Stimulated activated CD4-positive, alpha-beta T cell treated with anti-CD3 and anti-CD28 coated beads, Interleukin-12 subunit alpha, Interleukin-12 subunit beta, amount 100 ng/mL, for 24 hours (primary cell): ENCODE measurements at regions not wholly inside any gene's neighbourhood (a gene's known extent, or its start where the extent isn't known, plus 50 kb on each side); places are given as distances from the start of the nearest gene placed in this dataset.
"Not testable (repeated sequence)": the region's sequence is repeated elsewhere in the genome, so short reads cannot be mapped to it uniquely, and the experiment has no call there.

ENCODE experiments used
- DNase-seq, 2 experiments: peaks; one replicate each; pipeline ENCODE4 v3.0.0-alpha.2; 2020; ENCODE audit warnings: low read depth in 2 of 2

DNA sequence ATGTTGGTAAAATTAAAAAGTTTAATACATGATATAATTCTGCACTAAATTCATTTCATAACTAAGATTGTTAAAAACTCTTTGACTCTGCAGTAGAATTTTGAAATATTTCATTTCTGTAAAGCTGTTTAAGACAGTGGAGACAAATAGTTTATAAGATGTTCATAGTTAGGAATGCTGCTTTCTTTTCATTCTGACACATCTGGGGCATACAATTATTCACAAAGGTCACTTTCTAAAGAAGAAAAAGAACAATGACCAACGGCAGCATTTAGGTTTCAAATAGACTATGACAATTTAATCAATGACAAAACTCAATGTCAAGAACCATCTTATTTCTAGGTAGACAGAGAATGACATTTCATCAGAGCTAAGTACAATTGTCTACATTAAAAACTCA, 1422.1 kb downstream of the PCDH9 start:
- DNase-seq, result no peak

DNA sequence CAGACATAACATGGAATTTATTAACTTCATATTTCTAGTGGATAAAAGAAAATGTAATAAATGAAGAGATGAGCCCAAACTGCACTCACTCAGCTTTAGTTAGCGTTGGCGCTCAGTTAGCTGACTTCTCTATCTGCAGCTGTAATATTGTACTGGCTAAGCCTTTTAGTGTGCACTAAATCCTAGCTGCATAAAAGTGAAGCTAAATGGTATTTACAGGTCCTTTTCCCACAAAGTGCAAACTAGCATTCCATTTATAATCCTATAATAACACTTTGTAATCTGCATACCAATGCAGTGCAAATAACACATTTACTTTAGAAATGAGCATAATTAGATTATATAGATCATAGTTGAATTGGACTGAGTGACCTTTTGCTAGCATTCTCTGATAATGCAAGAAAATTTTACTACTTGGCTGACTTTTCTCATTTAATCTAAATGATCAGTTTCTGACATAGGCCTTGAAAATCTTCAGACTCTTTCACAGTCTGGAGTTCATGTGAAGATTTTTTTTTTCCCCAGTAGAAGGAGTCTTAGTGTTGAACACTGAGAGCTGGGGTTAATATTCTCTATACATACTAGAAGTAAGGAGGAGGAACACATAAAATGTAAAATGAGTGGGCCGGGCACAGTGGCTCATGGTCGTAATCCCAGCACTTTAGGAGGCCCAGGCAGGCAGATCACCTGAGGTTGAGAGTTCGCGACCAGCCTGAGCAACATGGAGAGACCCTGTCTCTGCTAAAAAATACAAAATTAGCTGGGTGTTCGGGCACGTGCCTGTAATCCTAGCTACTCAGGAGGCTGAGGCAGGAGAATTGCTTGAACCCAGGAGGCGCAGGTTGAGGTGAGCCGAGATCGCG, 1426.4 kb downstream of the PCDH9 start:
- no peak for DNase-seq

DNA sequence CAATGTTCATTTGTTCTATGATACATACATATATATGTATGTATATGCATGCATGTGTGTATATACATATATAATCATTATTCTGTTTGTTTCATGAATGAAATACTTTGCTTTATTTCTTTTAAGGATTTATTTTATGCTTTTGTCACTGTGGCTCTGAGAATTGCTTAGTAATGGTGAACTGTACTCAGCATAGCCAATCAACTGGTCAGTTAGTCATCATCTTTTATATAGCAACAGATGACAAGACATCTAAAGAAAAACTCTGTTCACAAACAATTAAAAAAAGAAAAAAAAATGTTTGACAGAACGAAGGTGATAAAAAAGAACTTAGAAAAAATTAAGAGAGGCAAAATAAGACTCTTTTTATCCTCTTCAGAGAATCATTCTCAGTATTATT, 1440.3 kb downstream of the PCDH9 start:
- no peak for DNase-seq

DNA sequence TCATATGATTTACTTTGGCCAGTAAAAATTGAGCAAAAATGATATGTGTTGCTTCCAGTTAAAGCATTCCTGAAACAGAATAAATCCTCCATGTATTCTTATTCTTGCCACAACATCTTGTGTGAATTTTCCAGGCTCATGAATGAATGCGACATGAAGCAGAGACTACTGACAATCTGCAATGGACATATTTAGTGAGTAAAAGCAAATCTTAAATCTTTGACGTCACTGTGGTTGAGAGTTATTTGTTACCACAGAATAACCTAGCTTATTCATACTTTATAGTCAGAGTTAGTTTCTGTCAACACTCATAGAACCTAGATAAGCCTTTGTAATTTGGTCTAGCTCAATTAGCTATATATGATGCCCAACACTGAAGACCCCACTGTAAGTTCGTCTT, 1443.1 kb downstream of the PCDH9 start:
- DNase-seq, result no peak

DNA sequence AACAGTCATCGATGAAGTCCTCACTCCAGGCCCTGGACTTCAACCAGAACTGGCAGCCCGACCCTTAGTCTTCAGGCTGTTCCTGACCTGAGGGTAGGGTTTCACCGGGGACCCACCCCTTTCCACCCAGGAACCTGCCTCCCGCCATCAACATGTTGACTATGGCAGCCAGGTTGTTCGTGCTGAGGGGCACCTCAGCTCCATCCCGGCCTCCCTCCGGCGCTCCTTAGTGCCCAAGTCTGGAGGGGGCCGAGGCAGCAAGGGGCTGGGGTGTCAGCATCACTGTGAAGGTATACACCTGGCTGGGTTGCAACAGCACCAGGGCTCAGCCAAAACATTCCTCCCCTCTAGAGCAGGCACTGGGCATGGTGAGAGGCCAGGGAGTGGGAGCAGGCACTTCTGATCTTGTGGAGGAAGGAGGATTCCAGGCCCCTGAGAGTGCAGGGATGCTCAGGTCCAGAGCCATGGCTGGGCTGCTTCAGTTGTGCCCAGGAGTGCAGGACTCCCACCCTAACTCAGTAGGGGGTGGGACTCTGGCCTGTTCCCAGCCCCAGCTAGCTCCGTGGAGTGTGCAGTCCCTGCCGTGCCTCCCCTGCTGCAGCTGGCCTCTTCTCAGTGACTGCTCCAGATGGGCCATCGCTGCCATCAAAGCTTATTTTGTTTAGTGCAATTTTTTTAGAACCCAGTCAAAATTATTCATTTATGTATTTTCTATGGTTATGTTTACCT, 1445.9 kb downstream of the PCDH9 start:
- no peak for DNase-seq

DNA sequence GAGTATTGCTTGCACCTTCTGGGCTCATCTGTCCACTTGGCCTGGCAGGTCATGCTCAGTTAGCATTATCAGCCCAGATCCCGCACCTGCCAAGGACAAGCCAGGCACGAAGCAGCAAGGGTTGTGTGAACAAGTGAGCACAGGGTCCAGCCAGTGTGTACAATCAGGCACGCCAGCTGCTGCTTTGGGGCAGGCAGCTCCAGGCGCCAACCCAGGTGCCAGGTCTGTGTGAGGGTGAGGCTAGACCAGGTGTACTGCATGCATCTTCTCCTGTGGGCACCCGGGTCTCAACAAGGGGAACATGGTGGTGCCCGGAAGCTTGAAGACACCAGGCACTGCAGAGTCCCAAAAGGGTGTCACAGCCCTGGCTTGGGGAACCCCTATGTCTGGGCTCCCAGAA, 1446.8 kb downstream of the PCDH9 start:
- DNase-seq, result no peak

DNA sequence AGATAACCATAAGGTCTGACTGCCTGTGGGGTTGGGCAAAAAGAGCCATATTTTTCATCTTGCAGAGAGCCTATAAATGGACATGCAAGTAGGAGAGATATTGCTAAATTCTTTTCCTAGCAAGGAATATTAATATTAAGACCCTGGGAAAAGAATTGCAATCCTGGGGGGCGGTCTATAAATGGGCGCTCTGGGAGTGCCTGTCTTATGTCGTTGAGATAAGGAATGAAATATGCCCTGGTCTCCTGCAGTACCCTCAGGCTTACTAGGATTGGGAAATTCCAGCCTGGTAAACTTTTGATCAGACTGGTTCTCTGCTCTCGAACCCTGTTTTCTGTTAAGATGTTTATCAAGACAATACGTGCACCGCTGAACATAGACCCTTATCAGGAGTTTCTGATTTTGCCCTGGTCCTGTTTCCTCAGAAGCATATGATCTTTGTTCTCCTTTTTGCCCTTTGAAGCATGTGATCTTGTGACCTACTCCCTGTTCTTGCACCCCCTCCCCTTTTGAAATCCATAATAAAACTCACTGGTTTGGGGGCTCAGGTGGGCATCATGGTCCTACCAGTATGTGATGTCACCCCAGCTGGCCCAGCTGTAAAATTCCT, 1458.3 kb downstream of the PCDH9 start:
- not testable (repeated sequence) for DNase-seq

DNA sequence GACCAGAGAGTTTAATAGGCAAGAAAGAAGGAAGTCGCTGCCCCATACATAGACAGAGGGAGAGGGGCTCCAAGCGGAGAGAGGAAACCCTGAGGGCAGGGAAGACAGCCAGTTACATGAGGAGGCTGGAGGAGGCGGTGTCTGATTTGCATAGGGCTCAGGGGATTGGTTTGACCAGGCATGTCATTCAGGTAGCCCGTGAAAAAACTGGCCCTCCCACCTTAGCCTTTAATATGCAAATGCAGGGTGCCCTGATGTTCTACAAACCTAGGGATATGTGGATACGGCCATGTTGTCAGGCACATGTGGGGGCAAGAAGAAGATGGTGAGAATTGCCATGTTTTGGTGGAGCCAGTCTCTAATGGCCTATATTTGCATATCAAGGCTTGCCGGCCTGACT, 1461.6 kb downstream of the PCDH9 start:
- DNase-seq, result no peak

DNA sequence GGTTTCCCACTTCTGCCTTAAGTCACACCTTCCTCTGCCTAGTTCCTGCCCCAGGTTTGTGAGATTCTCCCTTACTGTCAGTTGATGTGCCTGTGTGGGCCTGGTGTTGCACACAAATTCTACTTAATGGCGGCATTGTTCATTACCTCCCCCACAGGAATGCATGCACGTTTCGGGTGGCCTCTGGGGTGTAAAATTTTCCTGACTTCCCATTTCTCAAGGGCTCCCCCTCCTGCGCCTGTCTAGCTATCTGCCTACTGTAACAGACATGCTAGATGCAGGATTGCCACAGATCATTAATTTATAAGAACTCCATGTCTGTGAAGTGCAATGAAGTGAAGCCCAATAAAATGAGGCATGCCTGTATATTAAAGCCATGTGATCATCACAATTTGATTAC, 1466.3 kb downstream of the PCDH9 start:
- no peak for DNase-seq

DNA sequence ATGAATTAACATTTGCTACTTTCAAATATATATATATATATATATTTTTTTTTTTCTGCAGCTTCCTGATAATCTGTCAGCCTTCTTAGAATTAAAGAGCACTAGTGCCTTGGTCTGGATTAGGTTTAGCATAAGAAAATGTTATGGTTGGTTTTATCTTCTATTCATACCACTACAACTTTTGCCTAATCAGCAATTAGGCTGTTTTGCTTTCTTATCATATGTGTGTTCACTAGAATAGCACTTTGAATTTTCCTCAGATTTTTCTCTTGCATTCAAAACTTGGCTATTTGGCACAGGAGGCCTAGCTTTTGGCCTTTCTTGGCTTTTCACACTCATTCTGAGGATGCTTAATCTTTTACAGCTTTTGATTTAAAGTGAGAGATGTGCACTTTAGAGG, 1468.1 kb downstream of the PCDH9 start:
- no peak for DNase-seq

DNA sequence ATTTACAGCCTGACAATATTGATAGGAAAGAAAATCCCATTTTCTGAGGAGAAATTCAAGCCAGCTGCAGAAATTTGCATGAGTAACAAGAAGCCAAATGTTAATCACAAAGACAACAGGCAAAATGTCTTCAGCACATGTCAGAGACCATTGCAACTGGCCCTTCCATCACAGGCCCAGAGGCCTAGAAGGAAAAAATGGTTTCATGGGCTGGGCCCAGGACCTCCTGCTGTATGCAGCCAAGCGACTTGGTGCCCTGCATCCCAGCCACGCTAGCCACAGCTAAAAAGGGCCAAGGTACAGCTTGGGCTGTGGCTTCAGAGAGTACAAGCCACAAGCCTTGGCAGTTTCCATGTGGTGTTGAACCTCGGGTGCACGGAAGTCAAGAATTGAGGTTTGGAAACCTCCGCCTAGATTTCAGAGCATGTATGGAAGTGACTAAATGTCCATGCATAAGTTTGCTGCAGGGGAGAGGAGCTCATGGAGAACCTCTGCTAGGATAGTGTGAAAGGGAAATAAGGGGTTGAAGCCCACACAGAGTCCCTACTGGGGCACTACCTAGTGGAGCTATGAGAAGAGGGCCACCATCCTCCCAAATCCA, 1474.0 kb downstream of the PCDH9 start:
- no peak for DNase-seq

DNA sequence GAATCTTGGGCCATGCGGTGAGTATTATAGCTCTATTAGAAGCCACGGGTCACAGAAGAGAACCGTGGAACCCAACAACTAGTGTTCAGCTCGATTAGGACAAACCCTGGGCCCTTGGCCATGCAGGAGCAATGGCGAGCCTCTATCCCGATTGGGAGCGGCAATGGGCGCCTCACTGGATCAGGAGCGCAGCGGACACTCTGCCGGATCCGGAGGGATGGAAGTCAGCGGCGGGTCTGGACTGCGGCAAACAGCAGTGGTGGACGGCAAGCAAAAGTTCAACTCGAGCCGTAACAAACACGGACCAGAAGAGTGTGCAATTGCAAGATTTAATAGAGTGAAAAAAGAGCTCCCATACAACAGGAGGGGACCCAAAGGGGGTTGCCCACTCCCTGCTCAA, 1481.9 kb downstream of the PCDH9 start:
- DNase-seq, result no peak

DNA sequence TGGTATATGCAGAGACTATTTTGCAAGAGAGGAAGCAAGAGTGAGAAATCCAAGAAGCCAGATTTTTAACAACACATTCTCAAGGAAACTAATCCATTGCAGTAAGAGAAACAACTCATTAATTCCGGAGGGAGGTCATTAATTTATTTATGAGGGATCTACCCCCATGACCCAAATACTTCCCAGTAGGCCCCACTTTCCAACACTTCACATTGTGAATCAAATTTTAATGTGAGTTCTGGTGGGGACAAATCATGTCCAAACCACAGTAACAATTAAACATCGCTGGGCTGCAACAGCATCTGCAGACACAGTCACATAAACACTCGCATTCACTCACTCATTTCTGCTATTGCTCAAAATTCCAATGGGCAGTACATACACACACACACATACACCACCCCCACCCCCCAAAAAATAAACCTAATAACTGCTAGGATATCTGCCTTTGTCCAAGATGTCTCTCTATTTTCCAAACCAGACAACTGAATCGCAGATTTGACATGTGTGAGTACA, 1483.7 kb downstream of the PCDH9 start:
- no peak for DNase-seq

DNA sequence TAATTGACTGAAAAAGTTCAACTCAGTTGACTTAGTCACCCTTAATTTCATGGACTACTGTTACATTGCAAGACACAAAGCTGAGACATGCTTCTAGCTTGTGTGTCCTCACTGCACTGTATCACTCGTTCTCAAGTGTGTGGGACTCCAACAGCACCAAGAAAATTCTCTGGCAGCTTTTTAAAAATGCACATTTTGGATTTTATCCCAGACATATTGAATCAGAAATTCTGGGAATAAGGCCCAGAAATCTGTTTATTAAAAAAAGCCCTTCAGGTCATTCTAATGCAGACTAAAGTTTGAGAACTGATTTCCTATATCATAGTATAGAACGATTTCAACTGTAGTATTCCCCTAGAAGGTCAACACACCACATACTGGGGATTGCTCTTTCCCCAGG, 1485.3 kb downstream of the PCDH9 start:
- DNase-seq, result no peak

DNA sequence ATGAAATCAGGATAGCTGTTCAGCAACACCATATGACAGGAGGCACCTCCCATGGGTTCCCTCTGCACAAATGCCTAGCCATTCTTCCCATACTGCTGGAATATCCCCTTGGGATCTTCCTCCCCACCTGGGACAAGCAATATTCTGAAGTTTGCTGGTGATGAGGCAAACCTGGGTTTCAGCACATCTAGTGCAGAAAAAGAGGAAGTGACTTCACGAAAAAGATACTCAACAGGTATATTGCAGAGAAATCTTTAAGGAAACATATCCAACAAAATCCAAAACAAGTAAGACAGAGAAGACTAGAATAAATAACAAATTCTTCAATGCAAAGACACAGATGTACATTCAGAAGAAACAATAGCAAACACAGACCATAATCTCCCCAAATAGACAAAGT, 1497.0 kb downstream of the PCDH9 start:
- no peak for DNase-seq

DNA sequence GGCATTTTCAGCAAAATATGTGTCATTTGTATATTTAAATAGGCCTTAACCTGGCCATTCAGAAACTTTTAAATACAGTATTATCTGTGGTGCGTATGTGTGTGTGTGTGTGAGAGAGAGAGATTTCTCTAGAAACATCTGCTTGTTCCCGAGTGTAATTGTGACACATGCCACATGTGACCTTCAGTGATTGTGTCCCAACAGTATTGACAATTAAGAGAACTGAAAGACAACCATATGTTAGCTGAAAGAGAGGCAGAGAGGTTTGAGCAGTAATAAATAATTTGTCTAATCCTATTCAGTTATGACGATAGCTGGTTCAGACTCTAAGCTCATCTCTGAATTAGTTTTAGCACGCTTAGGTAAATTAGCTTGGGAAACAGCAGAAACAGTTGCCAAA, 1503.1 kb downstream of the PCDH9 start:
- DNase-seq, result no peak

DNA sequence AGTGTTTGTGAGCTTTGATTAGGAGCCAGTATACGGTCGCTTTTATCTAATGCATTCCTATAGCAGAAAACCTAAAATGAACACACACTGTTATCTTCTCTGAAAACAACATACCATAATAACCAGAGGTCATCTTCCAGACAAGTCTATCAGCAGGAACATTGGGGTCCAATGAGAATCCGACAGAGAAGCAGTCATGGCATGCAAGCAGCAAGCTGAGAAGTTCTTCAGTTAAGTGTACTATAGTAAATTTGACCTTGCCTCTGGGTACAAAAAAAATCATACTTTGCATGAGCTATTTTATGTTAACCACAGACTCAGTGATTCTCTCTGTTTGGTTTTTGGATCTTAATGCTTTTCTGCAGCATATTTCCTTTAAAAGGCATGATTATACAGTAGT, 1505.1 kb downstream of the PCDH9 start:
- no peak for DNase-seq

DNA sequence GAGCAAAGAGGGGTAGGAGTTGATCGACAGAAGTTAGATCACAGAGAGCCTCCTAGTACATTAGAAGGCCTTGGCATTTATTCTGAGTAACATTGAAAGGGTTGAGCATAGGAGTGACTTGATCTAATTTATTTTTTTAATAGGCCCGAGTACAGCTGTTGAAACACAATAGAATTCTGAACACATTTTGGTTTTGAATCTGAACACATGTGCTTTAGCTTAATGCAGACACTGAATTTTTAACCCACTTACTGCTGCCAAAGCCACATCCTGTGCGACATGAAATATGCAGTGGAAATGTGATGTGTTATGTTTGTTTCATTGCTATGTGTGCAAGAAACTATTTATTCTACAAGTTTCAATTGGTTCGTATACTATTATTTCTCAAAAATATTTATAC, 1505.9 kb downstream of the PCDH9 start:
- DNase-seq, result no peak

DNA sequence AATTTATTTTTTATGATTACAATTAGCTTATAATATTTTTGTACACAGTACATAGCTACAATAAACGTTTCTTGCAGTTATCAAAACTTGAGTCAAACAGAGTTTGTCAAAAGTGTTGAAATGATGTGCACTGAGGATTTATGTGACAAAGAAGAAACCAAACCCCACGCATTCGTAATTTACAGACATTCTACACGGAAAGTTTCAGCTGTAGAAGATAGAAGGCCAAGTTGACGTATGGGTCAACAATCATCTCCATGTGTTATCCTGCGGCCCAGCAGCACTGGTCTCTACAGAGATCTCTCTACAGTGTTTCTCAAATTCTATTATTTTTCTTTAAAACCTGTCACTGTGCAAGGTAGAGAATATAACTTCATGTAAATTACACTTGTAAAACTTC, 1507.6 kb downstream of the PCDH9 start:
- no peak for DNase-seq

DNA sequence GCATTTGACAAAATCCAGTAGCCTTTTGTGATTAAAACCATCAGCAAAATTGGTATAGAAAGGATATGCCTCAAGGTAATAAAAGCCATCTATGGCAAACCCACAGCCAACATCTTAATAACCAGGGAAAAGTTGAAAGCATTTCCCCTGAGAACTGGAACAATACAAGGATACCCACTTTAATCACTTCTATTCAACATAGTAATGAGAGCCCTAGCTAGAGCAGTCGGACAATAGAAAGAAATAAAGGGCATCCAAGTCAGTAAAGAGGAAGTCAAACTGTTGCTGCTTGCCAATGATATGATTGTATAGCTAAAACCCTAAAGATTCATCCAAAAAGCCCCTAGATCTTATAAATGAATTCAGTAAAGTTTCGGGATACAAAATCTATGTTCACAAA, 1510.3 kb downstream of the PCDH9 start:
- DNase-seq, result no peak

DNA sequence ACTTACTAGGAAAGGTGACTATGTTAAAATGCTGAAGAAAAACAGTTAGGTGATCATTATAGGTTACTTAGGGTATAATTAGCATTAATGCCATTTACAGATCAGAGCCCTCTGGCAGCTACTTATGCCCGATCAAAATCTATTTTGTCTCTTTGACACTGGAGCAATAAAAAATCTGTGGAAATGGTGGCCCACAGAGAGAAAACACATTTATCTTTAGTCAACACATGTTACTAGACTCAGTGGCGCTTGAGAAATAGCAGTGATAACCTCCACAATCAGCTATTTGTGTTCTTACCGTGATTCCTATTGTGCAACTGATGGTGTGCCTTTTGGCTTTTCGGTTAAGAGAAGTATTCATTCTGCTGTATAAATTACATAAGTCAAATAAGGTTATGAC, 1519.6 kb downstream of the PCDH9 start:
- DNase-seq, result no peak

DNA sequence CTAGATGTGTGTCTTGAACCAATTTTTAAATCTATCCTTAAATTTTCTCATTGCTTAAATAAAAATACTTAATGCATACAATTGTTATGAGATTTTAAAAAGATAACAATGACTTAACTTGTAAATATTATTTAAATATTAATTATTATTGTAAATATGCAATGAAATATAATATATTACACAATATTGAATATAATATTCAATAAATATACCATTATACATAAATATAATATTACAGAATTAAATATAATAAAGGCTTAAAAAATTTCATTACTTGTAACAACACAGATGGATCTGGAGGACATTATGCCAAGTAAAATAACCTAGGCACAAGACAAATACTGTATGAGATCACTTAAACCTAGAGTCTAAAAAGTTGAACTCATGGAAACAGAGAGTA, 1532.3 kb downstream of the PCDH9 start:
- DNase-seq, result no peak
